ENCODE measurements at regions not wholly inside any gene's neighbourhood (a gene's known extent, or its start where the extent isn't known, plus 50 kb on each side); places are given as distances from the start of the nearest gene placed in this dataset.

- TF ChIP-seq ZNF3 (CRISPR knock-in tag; IDR thresholded peaks at IDR 0.05) (no peak), RBM15 (IDR thresholded peaks at IDR 0.05; ENCODE audit: insufficient read depth, low read length) (no peak), RHOXF2B (CRISPR knock-in tag; conservative IDR thresholded peaks at IDR 0.05) (no peak), MCM7 (IDR thresholded peaks at IDR 0.05) (no peak), TAF1 (IDR thresholded peaks at IDR 0.05; ENCODE audit: control insufficient read depth, extremely low read depth, insufficient read depth, low read length, severe bottlenecking) (no peak), SRSF7 (optimal IDR thresholded peaks at IDR 0.05; ENCODE audit: low read depth, low read length) (no peak), RBM25 (IDR thresholded peaks at IDR 0.05; ENCODE audit: low read depth, low read length, severe bottlenecking) (peak; percentile 79), ZKSCAN3 (CRISPR knock-in tag; IDR thresholded peaks at IDR 0.05) (no peak), RCOR1 (IDR thresholded peaks at IDR 0.05; ENCODE audit: borderline replicate concordance in 1 of 2, low read depth in 2 of 2, low read length in 2 of 2) (0 out of 4 replicates have a peak, but pooled peaks of 1 of the 2 experiments have one; percentile 39), ZSCAN29 (IDR thresholded peaks at IDR 0.05) (no peak), E2F3 (CRISPR knock-in tag; IDR thresholded peaks at IDR 0.05) (no peak), TAF15 (IDR thresholded peaks at IDR 0.05; ENCODE audit: low read depth, low read length) (no peak), SREBF1 (IDR thresholded peaks at IDR 0.05; ENCODE audit: borderline replicate concordance, low read depth, low read length) (no peak), FOXP1 (CRISPR knock-in tag; IDR thresholded peaks at IDR 0.05) (no peak), HNRNPL (IDR thresholded peaks at IDR 0.05; ENCODE audit: low read depth, low read length) (no peak), FOXO4 (CRISPR knock-in tag; IDR thresholded peaks at IDR 0.05) (no peak), TOE1 (IDR thresholded peaks at IDR 0.05; ENCODE audit: borderline replicate concordance) (peak; percentile 91; the same call in 1 of the 2 replicates), TOE1 (CRISPR knock-in tag; IDR thresholded peaks at IDR 0.05; ENCODE audit: borderline replicate concordance, low read depth) (no peak), HIVEP1 (CRISPR knock-in tag; IDR thresholded peaks at IDR 0.05) (no peak; the same call in 1 of the 2 replicates), E2F5 (CRISPR knock-in tag; IDR thresholded peaks at IDR 0.05) (no peak), ZNF639 (CRISPR knock-in tag; conservative IDR thresholded peaks at IDR 0.05 in 1 of 2, IDR thresholded peaks at IDR 0.05 in 1 of 2) (no peak), BRF1 (IDR thresholded peaks at IDR 0.05; ENCODE audit: borderline replicate concordance, extremely low read depth, insufficient read length) (no peak), ZNF24 (IDR thresholded peaks at IDR 0.05) (no peak), GABPA (tag; conservative IDR thresholded peaks at IDR 0.05; ENCODE audit: low read depth) (peak; percentile 22; the same call in 1 of the 2 replicates), NR2F6 (CRISPR knock-in tag; IDR thresholded peaks at IDR 0.05) (no peak), GTF2F1 (IDR thresholded peaks at IDR 0.05; ENCODE audit: low read depth, low read length) (no peak)
Observed at GRCh38 chr18:46416706-46417638, 240.0 kb downstream of the LOXHD1 start (continued).
